ENCODE measurements at regions not wholly inside any gene's neighbourhood (a gene's known extent, or its start where the extent isn't known, plus 50 kb on each side); places are given as distances from the start of the nearest gene placed in this dataset.

- Mint-ChIP-seq H3K4me1 (ENCODE audit: low read depth) (no peaks in the 10 kb centered on the region), H3K36me3 (ENCODE audit: low read depth) (no peaks in the 10 kb centered on the region), H3K27me3 (ENCODE audit: low read depth) (no peaks in the 10 kb centered on the region), H3K9me3 (ENCODE audit: insufficient read depth) (no peaks in the 10 kb centered on the region), H3K27ac (no peak overlapping the region), H3K4me3 (no peak overlapping the region)
- CTCF ChIA-PET: no interaction called here
- ATAC-seq (no peak), DNase-seq (no peak)
- POLR2A ChIA-PET: no interaction called here
Observed at GRCh38 chr2:17101091-17101490, 417.1 kb downstream of the RAD51AP2 start.

- ATAC-seq (no peak), DNase-seq (no peak)
- no peak overlapping the region for H3K27ac Mint-ChIP-seq
- ChIA-PET POLR2A (no interaction called here), CTCF (no interaction called here)
- no peaks in the 10 kb centered on the region for H3K4me1 Mint-ChIP-seq (ENCODE audit: low read depth)
- peaks cover 5% of the 10 kb centered on the region for H3K9me3 Mint-ChIP-seq (ENCODE audit: insufficient read depth)
- H3K4me3 Mint-ChIP-seq: no peak overlapping the region
- H3K27me3 Mint-ChIP-seq (ENCODE audit: low read depth): no peaks in the 10 kb centered on the region
- no peaks in the 10 kb centered on the region for H3K36me3 Mint-ChIP-seq (ENCODE audit: low read depth)
Observed at GRCh38 chr2:17095340-17095739, 422.9 kb downstream of the RAD51AP2 start.

DNA sequence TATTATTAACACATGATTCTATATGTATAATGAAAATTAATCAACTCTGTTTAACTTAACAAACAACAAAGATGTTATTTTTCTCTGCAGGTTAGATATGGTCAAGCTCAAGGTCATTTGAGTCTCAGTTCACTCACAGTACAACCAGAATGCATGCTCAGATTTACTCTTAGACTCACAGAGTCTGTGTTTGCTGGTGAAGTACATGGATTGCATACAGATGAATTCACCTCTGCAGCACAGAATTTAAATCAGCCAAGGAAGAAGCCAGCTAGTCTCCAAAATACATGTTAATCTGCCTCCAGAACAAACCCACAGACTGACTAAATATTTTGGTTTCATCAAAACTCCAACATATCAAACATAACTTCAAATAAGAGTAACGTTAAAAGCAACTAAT, 424.5 kb downstream of the RAD51AP2 start:
- CTCF ChIA-PET: no interaction called here
- H3K36me3 Mint-ChIP-seq (ENCODE audit: low read depth): no peaks in the 10 kb centered on the region
- no peaks in the 10 kb centered on the region for H3K4me1 Mint-ChIP-seq (ENCODE audit: low read depth)
- ATAC-seq (no peak), DNase-seq (no peak)
- no peak overlapping the region for H3K27ac Mint-ChIP-seq
- H3K9me3 Mint-ChIP-seq (ENCODE audit: insufficient read depth): peaks cover 5% of the 10 kb centered on the region
- H3K4me3 Mint-ChIP-seq: no peak overlapping the region
- POLR2A ChIA-PET: no interaction called here
- H3K27me3 Mint-ChIP-seq (ENCODE audit: low read depth): no peaks in the 10 kb centered on the region

DNA sequence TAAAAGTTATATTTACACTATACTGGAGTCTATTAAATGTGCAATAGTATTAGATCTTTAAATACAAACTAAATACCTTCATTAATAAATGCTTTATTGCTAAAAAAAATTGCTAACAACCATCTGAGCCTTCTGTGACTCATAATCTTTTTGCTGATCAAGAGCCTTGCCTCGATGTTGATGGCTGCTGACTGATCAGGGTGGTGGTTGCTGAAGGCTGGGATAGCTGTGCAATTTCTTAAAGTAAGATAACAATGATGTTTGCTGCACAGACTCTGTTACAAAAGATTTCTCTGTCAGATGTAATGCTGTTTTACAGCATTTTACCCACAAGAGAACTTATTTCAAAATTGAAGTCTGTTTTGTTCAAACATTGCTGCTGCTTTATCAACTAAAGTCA, 421.4 kb upstream of the CYRIA start:
- H3K27ac Mint-ChIP-seq: no peak overlapping the region
- no peaks in the 10 kb centered on the region for H3K4me1 Mint-ChIP-seq (ENCODE audit: low read depth)
- H3K36me3 Mint-ChIP-seq (ENCODE audit: low read depth): no peaks in the 10 kb centered on the region
- CTCF ChIA-PET: no interaction called here
- no peaks in the 10 kb centered on the region for H3K27me3 Mint-ChIP-seq (ENCODE audit: low read depth)
- ATAC-seq (no peak), DNase-seq (no peak)
- no peaks in the 10 kb centered on the region for H3K9me3 Mint-ChIP-seq (ENCODE audit: insufficient read depth)
- POLR2A ChIA-PET: no interaction called here
- H3K4me3 Mint-ChIP-seq: no peak overlapping the region

DNA sequence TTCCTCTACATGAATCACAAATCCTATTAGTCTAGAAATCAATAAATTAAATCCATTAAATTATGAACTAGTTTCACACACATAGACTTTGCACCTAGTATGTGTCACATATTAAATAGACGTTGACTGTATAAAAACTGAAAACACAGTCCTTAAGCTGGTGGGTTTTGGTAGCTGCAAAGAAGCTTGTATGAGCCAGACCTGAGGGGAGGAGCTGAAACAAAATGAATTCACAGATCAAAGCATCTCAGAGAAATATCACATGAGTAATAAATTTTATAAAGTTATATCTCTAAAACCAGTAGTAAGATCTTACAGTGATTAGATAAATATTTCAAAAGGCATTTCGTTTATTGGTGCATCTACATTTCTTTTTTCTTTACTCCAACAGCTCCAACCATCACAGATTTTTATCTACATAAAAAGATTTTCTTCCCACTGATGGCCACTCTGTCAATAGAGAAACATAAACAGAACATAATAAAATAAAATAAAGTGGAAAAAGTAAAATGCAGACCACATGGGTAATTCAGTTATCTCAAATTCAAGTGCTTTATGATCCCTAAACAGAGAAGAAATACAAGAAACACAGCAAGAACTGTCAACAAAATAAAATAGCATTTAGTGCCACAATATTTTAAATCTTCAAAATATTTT, 420.0 kb upstream of the CYRIA start:
- no peaks in the 10 kb centered on the region for H3K36me3 Mint-ChIP-seq (ENCODE audit: low read depth)
- CTCF ChIA-PET: no interaction called here

GRCh38 chr2:17084877-17085276, 419.2 kb upstream of the CYRIA start:
- Mint-ChIP-seq H3K27me3 (ENCODE audit: low read depth) (no peaks in the 10 kb centered on the region), H3K4me1 (ENCODE audit: low read depth) (no peaks in the 10 kb centered on the region), H3K4me3 (no peak overlapping the region), H3K36me3 (ENCODE audit: low read depth) (no peaks in the 10 kb centered on the region), H3K9me3 (ENCODE audit: insufficient read depth) (no peaks in the 10 kb centered on the region), H3K27ac (no peak overlapping the region)
- DNase-seq: no peak
- no peak for ATAC-seq
- ChIA-PET CTCF (no interaction called here), POLR2A (no interaction called here)

More for the DNA sequence above, 420.0 kb upstream of the CYRIA start:
- no peak overlapping the region for H3K27ac Mint-ChIP-seq
- DNase-seq: no peak
- H3K4me1 Mint-ChIP-seq (ENCODE audit: low read depth): no peaks in the 10 kb centered on the region
- no peak for ATAC-seq
- no peak overlapping the region for H3K4me3 Mint-ChIP-seq
- no peaks in the 10 kb centered on the region for H3K9me3 Mint-ChIP-seq (ENCODE audit: insufficient read depth)
- H3K27me3 Mint-ChIP-seq (ENCODE audit: low read depth): no peaks in the 10 kb centered on the region
- POLR2A ChIA-PET: no interaction called here

- H3K27ac Mint-ChIP-seq: no peak overlapping the region
- DNase-seq (no peak), ATAC-seq (no peak)
- no peaks in the 10 kb centered on the region for H3K9me3 Mint-ChIP-seq (ENCODE audit: insufficient read depth)
- CTCF ChIA-PET: no interaction called here
- H3K4me3 Mint-ChIP-seq: no peak overlapping the region
- no peaks in the 10 kb centered on the region for H3K27me3 Mint-ChIP-seq (ENCODE audit: low read depth)
- no peaks in the 10 kb centered on the region for H3K4me1 Mint-ChIP-seq (ENCODE audit: low read depth)
- POLR2A ChIA-PET: no interaction called here
- no peaks in the 10 kb centered on the region for H3K36me3 Mint-ChIP-seq (ENCODE audit: low read depth)
Observed at GRCh38 chr2:17083902-17084301, 418.3 kb upstream of the CYRIA start.

GRCh38 chr2:17079262-17079661, 413.6 kb upstream of the CYRIA start:
- POLR2A ChIA-PET: no interaction called here
- H3K36me3 Mint-ChIP-seq (ENCODE audit: low read depth): no peaks in the 10 kb centered on the region

DNA sequence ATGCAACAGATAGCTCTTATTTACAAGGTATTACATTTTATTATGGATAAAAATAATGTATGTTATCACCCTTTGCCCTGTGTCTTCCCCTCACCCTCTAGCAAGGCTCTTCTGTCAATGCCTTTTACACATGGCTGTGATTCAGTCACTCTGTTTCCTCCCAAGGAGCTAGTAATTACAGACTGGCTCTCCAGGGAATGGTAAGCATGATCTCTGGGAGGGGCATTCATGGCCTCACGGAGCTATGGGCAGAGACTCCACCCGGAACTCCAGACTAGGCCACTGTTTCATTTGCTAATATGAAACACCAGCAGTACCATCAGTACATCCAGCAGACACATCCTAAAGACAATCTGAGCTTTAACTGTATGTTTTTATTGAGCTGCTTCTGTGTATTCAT, 410.9 kb upstream of the CYRIA start:
- Mint-ChIP-seq H3K27ac (no peak overlapping the region), H3K9me3 (ENCODE audit: insufficient read depth) (peaks cover 4% of the 10 kb centered on the region), H3K36me3 (ENCODE audit: low read depth) (no peaks in the 10 kb centered on the region), H3K4me1 (ENCODE audit: low read depth) (no peaks in the 10 kb centered on the region), H3K27me3 (ENCODE audit: low read depth) (no peaks in the 10 kb centered on the region), H3K4me3 (no peak overlapping the region)
- ChIA-PET POLR2A (no interaction called here), CTCF (no interaction called here)
- DNase-seq: no peak
- no peak for ATAC-seq

More at GRCh38 chr2:17079262-17079661, 413.6 kb upstream of the CYRIA start:
- Mint-ChIP-seq H3K9me3 (ENCODE audit: insufficient read depth) (peaks cover 4% of the 10 kb centered on the region), H3K27ac (no peak overlapping the region), H3K4me1 (ENCODE audit: low read depth) (no peaks in the 10 kb centered on the region), H3K27me3 (ENCODE audit: low read depth) (no peaks in the 10 kb centered on the region), H3K4me3 (no peak overlapping the region)
- no peak for ATAC-seq
- DNase-seq: no peak
- CTCF ChIA-PET: no interaction called here

DNA sequence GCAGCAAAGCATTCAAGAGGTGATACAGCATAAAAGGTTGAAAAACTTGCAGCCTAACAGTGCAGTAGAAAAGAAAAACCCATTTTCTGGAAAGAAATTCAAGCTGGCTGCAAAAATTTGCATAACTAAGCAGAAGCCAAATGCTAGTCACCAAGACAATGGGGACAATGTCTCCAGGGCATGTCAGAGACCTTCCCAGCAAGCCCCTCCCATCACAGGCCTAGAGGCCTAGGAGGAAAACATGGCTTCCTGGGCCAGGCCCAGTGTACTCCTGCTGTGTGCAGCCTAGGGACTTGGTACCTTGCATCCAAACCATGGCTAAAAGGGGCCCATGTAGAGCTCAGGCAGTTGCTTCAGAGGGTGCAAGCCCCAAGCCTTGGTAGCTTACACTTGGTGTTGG, 405.1 kb upstream of the CYRIA start:
- no peaks in the 10 kb centered on the region for H3K4me1 Mint-ChIP-seq (ENCODE audit: low read depth)
- no peak for DNase-seq
- no peak overlapping the region for H3K4me3 Mint-ChIP-seq
- H3K9me3 Mint-ChIP-seq (ENCODE audit: insufficient read depth): peaks cover 5% of the 10 kb centered on the region
- ChIA-PET CTCF (no interaction called here), POLR2A (no interaction called here)
- no peaks in the 10 kb centered on the region for H3K27me3 Mint-ChIP-seq (ENCODE audit: low read depth)
- no peak overlapping the region for H3K27ac Mint-ChIP-seq
- no peak for ATAC-seq
- no peaks in the 10 kb centered on the region for H3K36me3 Mint-ChIP-seq (ENCODE audit: low read depth)

GRCh38 chr2:17069564-17069963, 403.9 kb upstream of the CYRIA start:
- H3K9me3 Mint-ChIP-seq (ENCODE audit: insufficient read depth): peaks cover 5% of the 10 kb centered on the region
- H3K4me3 Mint-ChIP-seq: no peak overlapping the region
- H3K4me1 Mint-ChIP-seq (ENCODE audit: low read depth): no peaks in the 10 kb centered on the region
- H3K27me3 Mint-ChIP-seq (ENCODE audit: low read depth): no peaks in the 10 kb centered on the region
- DNase-seq: no peak
- POLR2A ChIA-PET: no interaction called here
- no peak overlapping the region for H3K27ac Mint-ChIP-seq
- ATAC-seq: no peak
- no peaks in the 10 kb centered on the region for H3K36me3 Mint-ChIP-seq (ENCODE audit: low read depth)
- CTCF ChIA-PET: no interaction called here

GRCh38 chr2:17068021-17068420, 402.4 kb upstream of the CYRIA start:
- no peaks in the 10 kb centered on the region for H3K4me1 Mint-ChIP-seq (ENCODE audit: low read depth)
- no peaks in the 10 kb centered on the region for H3K27me3 Mint-ChIP-seq (ENCODE audit: low read depth)
- no peaks in the 10 kb centered on the region for H3K36me3 Mint-ChIP-seq (ENCODE audit: low read depth)
- no peak overlapping the region for H3K27ac Mint-ChIP-seq
- DNase-seq: no peak
- no peak for ATAC-seq
- ChIA-PET CTCF (no interaction called here), POLR2A (no interaction called here)
- peaks cover 5% of the 10 kb centered on the region for H3K9me3 Mint-ChIP-seq (ENCODE audit: insufficient read depth)
- H3K4me3 Mint-ChIP-seq: no peak overlapping the region

DNA sequence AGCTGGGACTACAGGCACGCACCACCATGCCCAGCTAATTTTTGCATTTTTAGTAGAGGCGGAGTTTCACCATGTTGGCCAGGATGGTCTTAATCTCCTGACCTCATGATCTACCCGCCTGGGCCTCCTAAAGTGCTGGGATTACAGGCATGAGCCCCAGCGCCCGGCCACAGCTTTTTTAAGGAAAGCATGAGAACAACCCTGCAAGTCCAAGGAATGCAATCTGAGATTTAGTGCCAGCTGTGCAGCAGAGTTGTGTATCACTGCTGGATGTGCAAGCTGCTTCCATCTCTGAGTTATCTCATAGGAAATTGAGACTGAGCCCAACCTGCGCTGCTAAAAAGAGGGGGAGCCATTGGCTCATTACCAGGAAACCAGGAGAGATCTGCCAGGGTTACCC, 399.9 kb upstream of the CYRIA start:
- H3K27me3 Mint-ChIP-seq (ENCODE audit: low read depth): no peaks in the 10 kb centered on the region
- CTCF ChIA-PET: no interaction called here
- H3K36me3 Mint-ChIP-seq (ENCODE audit: low read depth): no peaks in the 10 kb centered on the region
- POLR2A ChIA-PET: no interaction called here
- H3K4me3 Mint-ChIP-seq: no peak overlapping the region
- no peak for ATAC-seq
- peaks cover 4% of the 10 kb centered on the region for H3K9me3 Mint-ChIP-seq (ENCODE audit: insufficient read depth)
- H3K27ac Mint-ChIP-seq: no peak overlapping the region
- no peak for DNase-seq
- no peaks in the 10 kb centered on the region for H3K4me1 Mint-ChIP-seq (ENCODE audit: low read depth)
